HEK293 (cell line): ENCODE measurements at regions not wholly inside any gene's neighbourhood (a gene's known extent, or its start where the extent isn't known, plus 50 kb on each side); places are given as distances from the start of the nearest gene placed in this dataset.
A peak's percentile ranks its signal among the peaks of the same experiment; 100 is the strongest.

Source experiments
- CTCF ChIA-PET: fragments of 350-600 bp; formaldehyde crosslinking; extraction: SDS; loops from one replicate; lab custom pipeline; 2021; ENCODE audit warnings: antibody characterized with exemption; lab: Yijun Ruan, JAX
- POLR2A ChIA-PET: fragments of 300-600 bp; formaldehyde crosslinking; extraction: SDS; loops from one replicate; lab custom pipeline; 2020; ENCODE audit warnings: antibody characterized with exemption, inconsistent platforms; lab: Yijun Ruan, JAX
- H3K27ac ChIP-seq: fragments of 200-500 bp; sonication (Bioruptor generic); 2 replicates; pipeline ENCODE4 v1.5.1; 2014; ENCODE audit warnings: low read depth, low read length, control low read depth, inconsistent platforms; ENCODE audit errors: extremely low read depth
- H3K36me3 ChIP-seq, 2 experiments: fragments of 200-500 bp in 1 of 2; sonication (Bioruptor generic) in 1 of 2; 1 replicate in 1 of 2; 2 replicates in 1 of 2; pipeline ENCODE4 v1.5.1; 2014 to 2017; ENCODE audit warnings: inconsistent platforms in 2 of 2, low read length in 2 of 2; ENCODE audit not compliant: control insufficient read depth in 2 of 2, insufficient read depth in 1 of 2
- H3K4me1 ChIP-seq: fragments of 200-500 bp; sonication (Bioruptor generic); 2 replicates; pipeline ENCODE4 v1.5.1; 2014; ENCODE audit warnings: mild to moderate bottlenecking, low read length, inconsistent platforms; ENCODE audit not compliant: control insufficient read depth, insufficient read depth
- H3K4me3 ChIP-seq: 2 replicates; pipeline ENCODE4 v1.5.1; 2011; ENCODE audit warnings: low read depth, mild to moderate bottlenecking, control low read depth, low read length, moderate library complexity
- H3K9me3 ChIP-seq: fragments of 200-500 bp; sonication (Bioruptor generic); 2 replicates; pipeline ENCODE4 v1.5.1; 2014; ENCODE audit warnings: low read depth, low read length, inconsistent platforms; ENCODE audit not compliant: control insufficient read depth, insufficient read depth
- ATF2 ChIP-seq: fragments of 450-650 bp; formaldehyde crosslinking; IDR thresholded peaks from 2 replicates; pipeline ENCODE4 v1.5.1; 2016; ENCODE audit warnings: missing biosample characterization, missing genetic modification characterization, low read depth
- ELK4 ChIP-seq: IDR thresholded peaks from 2 replicates; pipeline ENCODE4 v1.6.1; 2011; ENCODE audit warnings: mild to moderate bottlenecking, low read depth, low read length, borderline replicate concordance
- GLIS1 ChIP-seq: fragments of 450-650 bp; formaldehyde crosslinking; IDR thresholded peaks from 2 replicates; pipeline ENCODE4 v1.5.1; 2016; ENCODE audit warnings: missing biosample characterization, missing genetic modification characterization
- KLF1 ChIP-seq: fragments of 450-650 bp; formaldehyde crosslinking; IDR thresholded peaks from 2 replicates; pipeline ENCODE4 v1.5.1; 2016; ENCODE audit warnings: missing biosample characterization, missing genetic modification characterization
- KLF17 ChIP-seq: fragments of 450-650 bp; formaldehyde crosslinking; IDR thresholded peaks from 2 replicates; pipeline ENCODE4 v1.5.1; 2016; ENCODE audit warnings: missing biosample characterization, missing genetic modification characterization
- PATZ1 ChIP-seq: fragments of 450-650 bp; formaldehyde crosslinking; IDR thresholded peaks from 2 replicates; pipeline ENCODE4 v1.5.1; 2016; ENCODE audit warnings: missing biosample characterization, missing genetic modification characterization
- PBX3 ChIP-seq: sonication (generic); formaldehyde crosslinking; IDR thresholded peaks from 2 replicates; pipeline ENCODE4 v1.8.1; 2022; ENCODE audit warnings: mild to moderate bottlenecking, moderate library complexity, missing genetic modification reagents
- ZBTB1 ChIP-seq: fragments of 450-650 bp; formaldehyde crosslinking; IDR thresholded peaks from 2 replicates; pipeline ENCODE4 v1.5.1; 2016; ENCODE audit warnings: missing biosample characterization, missing genetic modification characterization
- ZBTB20 ChIP-seq: fragments of 450-650 bp; formaldehyde crosslinking; IDR thresholded peaks from 2 replicates; pipeline ENCODE4 v1.5.1; 2016; ENCODE audit warnings: missing biosample characterization, missing genetic modification characterization
- ZFHX2 ChIP-seq: fragments of 450-650 bp; formaldehyde crosslinking; conservative IDR thresholded peaks from 2 replicates; pipeline ENCODE4 v1.5.1; 2016; ENCODE audit warnings: missing biosample characterization, missing genetic modification characterization
- ZIC2 ChIP-seq: fragments of 450-650 bp; formaldehyde crosslinking; IDR thresholded peaks from 2 replicates; pipeline ENCODE4 v1.5.1; 2016; ENCODE audit warnings: missing biosample characterization, missing genetic modification characterization
- ZNF10 ChIP-seq: fragments of 450-650 bp; formaldehyde crosslinking; IDR thresholded peaks from 2 replicates; pipeline ENCODE4 v1.5.1; 2017; ENCODE audit warnings: missing biosample characterization, missing genetic modification characterization
- ZNF221 ChIP-seq: fragments of 450-650 bp; formaldehyde crosslinking; IDR thresholded peaks from 2 replicates; pipeline ENCODE4 v1.5.1; 2017; ENCODE audit warnings: missing biosample characterization, missing genetic modification characterization, borderline replicate concordance
- ZNF311 ChIP-seq: fragments of 450-650 bp; formaldehyde crosslinking; IDR thresholded peaks from 2 replicates; pipeline ENCODE4 v1.5.1; 2017; ENCODE audit warnings: missing biosample characterization, missing genetic modification characterization, borderline replicate concordance
- ZNF341 ChIP-seq: fragments of 450-650 bp; formaldehyde crosslinking; IDR thresholded peaks from 2 replicates; pipeline ENCODE4; 2016; ENCODE audit warnings: low read depth, missing biosample characterization, missing genetic modification characterization
- ZNF394 ChIP-seq: fragments of 450-650 bp; formaldehyde crosslinking; IDR thresholded peaks from 2 replicates; pipeline ENCODE4 v1.5.1; 2016; ENCODE audit warnings: missing biosample characterization, missing genetic modification characterization, mild to moderate bottlenecking, moderate library complexity, borderline replicate concordance
- ZNF513 ChIP-seq: fragments of 450-650 bp; IDR thresholded peaks from 2 replicates; pipeline ENCODE4 v1.5.1; 2018; ENCODE audit warnings: missing biosample characterization, missing genetic modification characterization
- ZNF548 ChIP-seq: fragments of 450-650 bp; formaldehyde crosslinking; IDR thresholded peaks from 2 replicates; pipeline ENCODE4 v1.5.1; 2016; ENCODE audit warnings: missing biosample characterization, missing genetic modification characterization
- ZNF560 ChIP-seq: fragments of 450-650 bp; formaldehyde crosslinking; IDR thresholded peaks from 2 replicates; pipeline ENCODE4 v1.5.1; 2017; ENCODE audit warnings: missing biosample characterization, missing genetic modification characterization, borderline replicate concordance
- ZNF701 ChIP-seq: fragments of 450-650 bp; formaldehyde crosslinking; IDR thresholded peaks from 2 replicates; pipeline ENCODE4 v1.5.1; 2016; ENCODE audit warnings: missing biosample characterization, missing genetic modification characterization

- H3K9me3 ChIP-seq, result no peaks in the 10 kb centered on the region
- no peak overlapping the region for H3K27ac ChIP-seq
- H3K36me3 ChIP-seq, result no peaks in the 10 kb centered on the region; a peak in 1 of 3 replicates
- no peak for TF ChIP-seq ZNF311 (tag by site-specific recombination)
- no peak for TF ChIP-seq ZBTB1
- TF ChIP-seq ZBTB20 (tag by site-specific recombination), result peak; percentile 21; the same call in 1 of the 2 replicates
- peak; percentile 33; the same call in 1 of the 2 replicates for TF ChIP-seq KLF17
- no peak for TF ChIP-seq ZNF10
- peak; percentile 37; the same call in 1 of the 2 replicates for TF ChIP-seq GLIS1 (tag by site-specific recombination)
- no peak for TF ChIP-seq ZNF513 (tag by site-specific recombination)
- no peak for TF ChIP-seq ATF2
- TF ChIP-seq KLF1 (tag by site-specific recombination), result peak; percentile 62
- peak; percentile 17; the same call in 1 of the 2 replicates for TF ChIP-seq ZIC2
- 0 out of 2 replicates have a peak, but pooled peaks have one; percentile 4 for TF ChIP-seq ZNF341 (tag by site-specific recombination)
- TF ChIP-seq ZNF548 (tag by site-specific recombination), result no peak
- no peak overlapping the region for H3K4me3 ChIP-seq
- ChIA-PET CTCF (no interaction called here), POLR2A (no interaction called here)
- peaks cover 8% of the 10 kb centered on the region; the same call in 1 of the 2 replicates for H3K4me1 ChIP-seq
Observed at GRCh38 chr2:120793682-120794403, 58.2 kb downstream of the GLI2 start.

GRCh38 chr2:120794716-120795115 is 59.0 kb downstream of the GLI2 start:
- Histone ChIP-seq H3K4me1 (peaks cover 8% of the 10 kb centered on the region; the same call in 1 of the 2 replicates), H3K4me3 (no peak overlapping the region), H3K27ac (no peak overlapping the region), H3K36me3 (no peaks in the 10 kb centered on the region; a peak in 1 of 3 replicates), H3K9me3 (no peaks in the 10 kb centered on the region)
- ChIA-PET POLR2A (interaction anchor here (1.3 kb wide), 1 partner anchor 57 kb away, joined by 4 read pairs; no protein-coding TSS in a partner anchor), CTCF (no interaction called here)
- TF ChIP-seq ZNF394 (tag by site-specific recombination) (no peak), ZFHX2 (tag by site-specific recombination) (no peak), PBX3 (CRISPR knock-in tag) (no peak), PATZ1 (tag by site-specific recombination) (no peak), ZNF560 (tag by site-specific recombination) (no peak), ELK4 (no peak), ZNF701 (tag by site-specific recombination) (no peak), ZNF221 (no peak)
